ENCODE measurements at regions not wholly inside any gene's neighbourhood (a gene's known extent, or its start where the extent isn't known, plus 50 kb on each side); places are given as distances from the start of the nearest gene placed in this dataset.

DNA sequence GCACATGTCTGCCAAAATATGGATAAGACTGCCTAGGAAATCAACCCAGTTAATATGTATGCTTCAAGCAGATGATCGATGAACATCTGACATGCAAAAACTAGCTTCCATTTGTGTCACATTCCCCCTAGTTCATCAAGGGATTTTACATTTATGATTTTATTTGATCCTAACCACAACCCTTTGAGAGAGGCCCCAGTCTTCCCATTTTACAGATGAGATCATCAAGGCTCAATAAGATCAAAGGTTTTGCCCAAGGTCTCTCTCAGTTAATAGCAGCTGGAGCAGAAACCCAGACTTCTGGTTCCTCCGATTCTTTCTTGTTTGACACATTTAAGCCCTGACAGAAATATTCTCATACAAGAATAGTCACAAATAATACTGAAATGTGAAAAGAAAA lies 107.7 kb upstream of the PPP2R5A start:
- H3K27ac Mint-ChIP-seq (ENCODE audit: unreplicated experiment) = no peak overlapping the region
- no peak for DNase-seq (ENCODE audit: extremely low spot score, unreplicated experiment)
- no peak overlapping the region for H3K4me3 Mint-ChIP-seq (ENCODE audit: unreplicated experiment)
- H3K4me1 Mint-ChIP-seq (ENCODE audit: unreplicated experiment) = peaks cover 18% of the 10 kb centered on the region
- no peaks in the 10 kb centered on the region for H3K27me3 Mint-ChIP-seq (ENCODE audit: unreplicated experiment)
- H3K36me3 Mint-ChIP-seq (ENCODE audit: unreplicated experiment) = no peaks in the 10 kb centered on the region
- TF ChIP-seq, protein P1, sequence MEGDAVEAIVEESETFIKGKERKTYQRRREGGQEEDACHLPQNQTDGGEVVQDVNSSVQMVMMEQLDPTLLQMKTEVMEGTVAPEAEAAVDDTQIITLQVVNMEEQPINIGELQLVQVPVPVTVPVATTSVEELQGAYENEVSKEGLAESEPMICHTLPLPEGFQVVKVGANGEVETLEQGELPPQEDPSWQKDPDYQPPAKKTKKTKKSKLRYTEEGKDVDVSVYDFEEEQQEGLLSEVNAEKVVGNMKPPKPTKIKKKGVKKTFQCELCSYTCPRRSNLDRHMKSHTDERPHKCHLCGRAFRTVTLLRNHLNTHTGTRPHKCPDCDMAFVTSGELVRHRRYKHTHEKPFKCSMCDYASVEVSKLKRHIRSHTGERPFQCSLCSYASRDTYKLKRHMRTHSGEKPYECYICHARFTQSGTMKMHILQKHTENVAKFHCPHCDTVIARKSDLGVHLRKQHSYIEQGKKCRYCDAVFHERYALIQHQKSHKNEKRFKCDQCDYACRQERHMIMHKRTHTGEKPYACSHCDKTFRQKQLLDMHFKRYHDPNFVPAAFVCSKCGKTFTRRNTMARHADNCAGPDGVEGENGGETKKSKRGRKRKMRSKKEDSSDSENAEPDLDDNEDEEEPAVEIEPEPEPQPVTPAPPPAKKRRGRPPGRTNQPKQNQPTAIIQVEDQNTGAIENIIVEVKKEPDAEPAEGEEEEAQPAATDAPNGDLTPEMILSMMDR (IDR thresholded peaks at IDR 0.05) = no peak
- no peaks in the 10 kb centered on the region for H3K9me3 Mint-ChIP-seq (ENCODE audit: unreplicated experiment)

DNA sequence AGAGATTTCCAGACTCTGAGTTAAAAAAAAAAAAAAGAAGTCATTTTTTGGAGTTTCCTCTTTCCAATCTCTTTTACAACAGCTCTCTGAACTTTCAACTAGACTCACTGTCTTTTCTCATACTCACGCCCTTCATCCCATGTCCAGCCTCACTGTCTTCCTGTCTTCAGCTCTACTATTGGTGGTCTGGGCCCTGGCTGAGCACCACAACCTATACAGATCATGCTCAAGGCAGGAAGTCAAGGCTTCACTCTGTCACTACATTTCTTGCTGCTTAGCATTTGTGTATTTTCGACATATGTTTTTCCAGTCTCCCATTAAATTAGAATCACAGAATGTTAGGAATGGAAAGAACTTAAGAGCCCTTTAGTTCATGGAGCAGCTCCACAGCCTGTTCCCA lies 106.4 kb upstream of the PPP2R5A start:
- H3K4me1 Mint-ChIP-seq (ENCODE audit: unreplicated experiment) = peaks cover 18% of the 10 kb centered on the region
- no peaks in the 10 kb centered on the region for H3K36me3 Mint-ChIP-seq (ENCODE audit: unreplicated experiment)
- no peaks in the 10 kb centered on the region for H3K9me3 Mint-ChIP-seq (ENCODE audit: unreplicated experiment)
- DNase-seq (ENCODE audit: extremely low spot score, unreplicated experiment) = no peak
- H3K4me3 Mint-ChIP-seq (ENCODE audit: unreplicated experiment) = no peak overlapping the region
- H3K27ac Mint-ChIP-seq (ENCODE audit: unreplicated experiment) = peak overlapping the region; percentile 9
- H3K27me3 Mint-ChIP-seq (ENCODE audit: unreplicated experiment) = no peaks in the 10 kb centered on the region
- TF ChIP-seq, protein P1 (IDR thresholded peaks at IDR 0.05) = no peak

DNA sequence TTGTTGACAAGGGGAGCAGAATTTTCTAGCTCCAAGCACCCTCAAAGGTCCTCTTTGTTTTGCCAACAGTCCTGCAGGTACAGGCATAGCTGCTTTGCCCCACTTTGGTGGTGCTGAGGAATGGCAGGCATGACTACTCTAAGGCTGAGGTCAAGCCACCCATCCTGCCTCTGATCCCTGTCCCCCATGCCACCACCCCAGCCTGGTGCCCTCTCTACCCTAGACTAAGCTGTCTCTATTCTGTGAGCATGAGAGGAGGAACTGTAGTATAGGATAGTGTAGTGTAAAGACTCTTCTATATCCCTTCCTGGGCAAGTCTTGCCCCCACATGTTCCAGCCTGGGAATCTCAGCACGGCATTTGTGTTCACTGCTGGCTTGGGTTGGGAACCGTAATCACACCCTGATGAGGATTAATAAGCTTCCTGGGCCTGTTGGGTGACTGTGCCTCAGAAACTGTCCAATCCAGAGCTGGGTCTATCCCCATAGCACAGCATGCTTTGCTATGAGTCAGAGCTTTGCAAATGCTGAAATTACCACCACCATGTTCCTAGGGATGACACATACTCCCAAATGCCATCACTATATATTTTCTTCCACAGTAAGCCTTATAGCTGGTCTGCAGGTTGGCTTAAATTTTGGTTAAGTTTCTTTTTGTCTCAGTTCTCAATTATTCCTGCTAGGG lies 105.7 kb upstream of the PPP2R5A start:
- peaks cover 18% of the 10 kb centered on the region for H3K4me1 Mint-ChIP-seq (ENCODE audit: unreplicated experiment)
- no peaks in the 10 kb centered on the region for H3K36me3 Mint-ChIP-seq (ENCODE audit: unreplicated experiment)
- no peak overlapping the region for H3K27ac Mint-ChIP-seq (ENCODE audit: unreplicated experiment)
- no peak for DNase-seq (ENCODE audit: extremely low spot score, unreplicated experiment)
- TF ChIP-seq, protein P1 (IDR thresholded peaks at IDR 0.05) = no peak
- H3K4me3 Mint-ChIP-seq (ENCODE audit: unreplicated experiment) = no peak overlapping the region
- H3K9me3 Mint-ChIP-seq (ENCODE audit: unreplicated experiment) = no peaks in the 10 kb centered on the region
- H3K27me3 Mint-ChIP-seq (ENCODE audit: unreplicated experiment) = no peaks in the 10 kb centered on the region

DNA sequence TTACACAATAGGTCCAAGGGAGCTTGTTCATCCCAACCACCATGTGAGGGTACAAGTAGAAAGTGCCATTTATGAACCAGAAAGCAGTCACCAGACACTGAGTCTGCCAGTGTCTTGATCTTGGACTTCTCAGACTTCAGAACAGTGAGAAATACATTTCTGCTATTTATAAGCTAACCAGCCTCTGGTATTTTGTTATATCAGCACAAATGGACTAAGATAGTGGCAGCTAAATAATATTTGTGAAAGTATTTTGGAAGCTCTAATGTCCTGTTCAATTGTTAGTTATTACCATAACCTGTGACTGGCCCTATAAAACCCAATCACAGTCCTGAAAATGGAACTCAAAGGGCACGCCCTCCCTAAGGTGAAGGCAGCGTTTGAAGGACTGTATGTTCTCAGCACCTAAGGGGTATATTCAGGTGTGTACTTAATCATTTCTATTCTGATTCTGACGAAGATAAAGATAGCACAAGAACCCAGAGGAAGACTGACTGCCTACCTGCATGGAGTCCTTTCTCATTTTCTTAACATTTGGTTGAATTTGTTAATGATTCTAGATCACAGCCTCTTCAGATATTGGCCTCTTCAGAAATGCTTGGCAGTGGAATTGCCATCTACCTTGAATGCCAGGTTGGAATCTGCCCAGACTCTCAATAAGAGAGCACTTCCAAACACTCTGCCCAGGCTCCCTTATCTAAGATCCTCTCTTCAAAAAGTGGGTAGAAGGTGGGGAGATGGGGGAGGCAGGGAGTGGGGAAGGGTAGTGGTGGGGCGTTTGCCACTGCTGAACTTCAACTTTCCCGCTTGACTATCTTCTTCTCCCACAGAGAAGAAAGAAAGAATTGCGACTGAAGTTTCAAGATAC lies 104.0 kb upstream of the PPP2R5A start:
- peaks cover 18% of the 10 kb centered on the region for H3K4me1 Mint-ChIP-seq (ENCODE audit: unreplicated experiment)
- no peaks in the 10 kb centered on the region for H3K36me3 Mint-ChIP-seq (ENCODE audit: unreplicated experiment)
- no peak overlapping the region for H3K27ac Mint-ChIP-seq (ENCODE audit: unreplicated experiment)
- no peak for DNase-seq (ENCODE audit: extremely low spot score, unreplicated experiment)
- H3K27me3 Mint-ChIP-seq (ENCODE audit: unreplicated experiment) = no peaks in the 10 kb centered on the region
- TF ChIP-seq, protein P1 (IDR thresholded peaks at IDR 0.05) = no peak
- no peak overlapping the region for H3K4me3 Mint-ChIP-seq (ENCODE audit: unreplicated experiment)
- H3K9me3 Mint-ChIP-seq (ENCODE audit: unreplicated experiment) = no peaks in the 10 kb centered on the region

DNA sequence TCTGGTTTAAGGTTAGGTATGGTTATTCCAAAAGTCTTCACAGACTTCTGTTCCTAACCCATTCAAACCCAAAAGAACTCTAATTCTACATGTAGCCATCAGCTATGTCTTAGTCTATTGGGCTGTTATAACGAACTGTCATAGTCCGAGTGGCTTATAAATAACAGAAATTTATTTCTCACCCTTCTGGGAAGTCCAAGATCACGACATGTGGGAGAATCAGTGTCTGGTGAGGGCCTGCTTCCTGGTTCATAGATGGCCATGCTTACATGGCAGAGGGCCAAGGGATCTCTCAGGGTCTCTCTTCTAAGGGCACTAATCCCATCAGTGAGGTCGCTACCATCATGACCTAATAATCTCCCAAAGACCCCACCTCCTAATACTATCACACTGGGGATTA lies 103.0 kb upstream of the PPP2R5A start:
- Mint-ChIP-seq H3K36me3 (ENCODE audit: unreplicated experiment) (no peaks in the 10 kb centered on the region), H3K4me3 (ENCODE audit: unreplicated experiment) (no peak overlapping the region), H3K4me1 (ENCODE audit: unreplicated experiment) (peaks cover 22% of the 10 kb centered on the region), H3K9me3 (ENCODE audit: unreplicated experiment) (no peaks in the 10 kb centered on the region), H3K27me3 (ENCODE audit: unreplicated experiment) (no peaks in the 10 kb centered on the region), H3K27ac (ENCODE audit: unreplicated experiment) (no peak overlapping the region)
- TF ChIP-seq, protein P1 (IDR thresholded peaks at IDR 0.05) = no peak
- no peak for DNase-seq (ENCODE audit: extremely low spot score, unreplicated experiment)
